Left lobe of liver (tissue), 2 donors: ENCODE measurements at regions not wholly inside any gene's neighbourhood (a gene's known extent, or its start where the extent isn't known, plus 50 kb on each side); places are given as distances from the start of the nearest gene placed in this dataset.
"Not testable (repeated sequence)": the region's sequence is repeated elsewhere in the genome, so short reads cannot be mapped to it uniquely, and the experiment has no call there.

Experiments
- ATAC-seq: fragments of 200-7000 bp; cut with Tn5 transposase; one replicate; pipeline ENCODE4 v1.9.1; 2020; ENCODE audit warnings: mild to moderate bottlenecking, moderate library complexity
- DNase-seq: peaks from one replicate; pipeline ENCODE4 v3.0.0-alpha.2; 2020; ENCODE audit warnings: low spot score
- donor health status: DM: no; HTN: no; CAD: no; lungs with moderate emphysema.
- donor health status: DM: no; HTN: yes; CAD: no.

DNA sequence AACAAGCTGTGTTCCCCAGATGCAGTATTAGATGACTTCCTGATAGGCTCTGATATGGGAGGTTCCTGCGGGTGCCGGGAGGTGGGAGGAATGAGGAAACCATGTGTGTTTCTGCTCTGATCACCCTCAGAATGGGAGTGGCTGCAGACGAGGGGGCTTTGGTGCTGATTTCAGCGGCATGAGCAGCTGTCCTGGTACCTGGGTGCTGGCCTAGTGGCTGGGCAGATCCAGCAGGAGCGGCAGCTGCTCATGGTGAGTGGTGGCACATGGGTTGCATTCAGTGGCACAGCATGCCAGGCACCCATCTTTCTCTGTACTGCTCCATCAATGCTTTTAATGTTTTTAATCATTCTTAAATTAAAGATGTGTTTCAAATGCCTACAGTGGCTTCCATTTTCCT lies 177.2 kb upstream of the NETO1 start:
- DNase-seq (no peak), ATAC-seq (no peak)

- ATAC-seq (no peak), DNase-seq (no peak)
These were observed 175.8 kb upstream of the NETO1 start for GRCh38 chr18:73043611-73044010.

GRCh38 chr18:73043211-73043610 lies 175.4 kb upstream of the NETO1 start:
- DNase-seq (no peak), ATAC-seq (no peak)

DNA sequence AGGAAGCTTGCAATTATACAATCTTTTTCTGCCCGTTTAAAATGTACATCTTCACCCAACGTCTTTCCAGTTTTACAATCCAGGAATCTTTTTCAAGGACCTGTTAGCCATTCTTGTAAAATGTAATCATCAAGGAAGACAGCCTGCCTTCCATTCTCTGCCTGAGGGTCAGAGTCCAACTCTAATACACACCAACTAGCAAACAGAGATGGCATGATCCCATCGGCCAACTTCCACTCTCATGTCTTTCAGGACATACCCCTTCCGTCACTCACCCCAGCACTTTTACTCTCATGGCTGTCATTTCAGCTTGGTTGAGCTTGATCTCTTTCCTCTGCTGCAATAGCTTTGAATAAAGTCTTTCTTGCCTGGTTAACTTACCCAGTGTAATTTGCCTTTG lies 172.5 kb upstream of the NETO1 start:
- DNase-seq (no peak), ATAC-seq (no peak)

- DNase-seq (no peak), ATAC-seq (no peak)
These were observed 170.5 kb upstream of the NETO1 start for GRCh38 chr18:73038336-73038735.

GRCh38 chr18:73023975-73024374 lies 156.2 kb upstream of the NETO1 start:
- DNase-seq (no peak), ATAC-seq (no peak)

DNA sequence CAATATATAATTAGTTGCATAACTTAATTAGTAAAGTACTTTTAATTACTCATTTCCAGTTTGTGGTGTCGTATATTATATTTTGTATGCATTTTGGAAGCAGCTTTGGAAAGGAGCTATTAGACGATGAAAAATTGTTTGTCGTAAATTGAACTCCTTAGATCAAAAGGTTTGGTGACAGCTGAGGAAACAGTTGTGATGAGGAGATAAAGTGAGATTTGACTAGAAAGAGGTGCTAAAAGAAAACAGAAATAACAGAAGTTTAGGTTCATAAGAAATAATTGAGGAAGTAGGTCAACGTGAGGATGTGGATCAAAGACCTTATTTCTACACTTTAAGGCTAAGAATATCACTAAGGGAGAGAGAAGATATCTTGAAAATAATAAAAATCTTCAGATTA lies 141.9 kb upstream of the NETO1 start:
- no peak for ATAC-seq
- no peak for DNase-seq

DNA sequence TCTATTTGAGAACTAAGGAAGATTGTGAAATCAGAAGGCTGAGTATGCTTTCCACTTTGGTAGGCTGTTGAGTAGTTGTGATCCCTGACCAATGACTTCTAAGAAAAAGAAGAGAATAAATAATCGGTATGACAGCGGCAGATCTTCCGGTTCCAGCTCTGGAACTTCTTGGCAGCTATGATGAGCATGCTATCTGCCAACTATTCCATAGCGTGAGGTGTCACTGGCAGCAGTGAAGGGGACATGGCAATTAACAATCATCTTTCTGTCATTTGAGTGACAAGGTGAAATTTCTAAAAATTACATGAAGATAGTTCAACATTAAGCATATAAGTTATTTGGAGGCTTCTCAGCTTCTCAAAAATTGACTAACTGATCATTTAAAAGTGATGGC lies 140.1 kb upstream of the NETO1 start:
- ATAC-seq = no peak

GRCh38 chr18:73007195-73007914 lies 139.6 kb upstream of the NETO1 start:
- no peak for DNase-seq
- no peak for ATAC-seq

More for the DNA sequence above, 140.1 kb upstream of the NETO1 start:
- DNase-seq = no peak

DNA sequence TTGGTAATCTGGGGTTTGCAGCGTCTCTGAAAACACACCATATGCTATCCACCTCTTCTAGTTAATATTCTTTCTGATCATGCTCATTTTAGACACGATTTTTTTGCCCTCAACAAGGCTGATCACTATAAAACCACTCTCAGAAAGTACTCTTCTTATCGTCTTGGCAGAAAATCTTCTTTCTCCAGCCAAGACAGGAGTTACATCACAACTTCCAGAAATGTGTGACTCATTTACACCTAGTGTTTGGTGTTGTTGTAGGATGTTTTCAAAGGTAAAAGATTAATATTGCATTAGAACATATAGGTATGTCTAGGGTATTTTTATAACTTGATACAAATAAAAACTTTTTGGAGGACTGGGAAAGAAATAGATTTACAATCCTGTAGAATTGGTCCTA lies 138.5 kb upstream of the NETO1 start:
- DNase-seq (no peak), ATAC-seq (no peak)

- ATAC-seq (no peak), DNase-seq (no peak)
These were observed 136.5 kb upstream of the NETO1 start for GRCh38 chr18:73004260-73004659.

DNA sequence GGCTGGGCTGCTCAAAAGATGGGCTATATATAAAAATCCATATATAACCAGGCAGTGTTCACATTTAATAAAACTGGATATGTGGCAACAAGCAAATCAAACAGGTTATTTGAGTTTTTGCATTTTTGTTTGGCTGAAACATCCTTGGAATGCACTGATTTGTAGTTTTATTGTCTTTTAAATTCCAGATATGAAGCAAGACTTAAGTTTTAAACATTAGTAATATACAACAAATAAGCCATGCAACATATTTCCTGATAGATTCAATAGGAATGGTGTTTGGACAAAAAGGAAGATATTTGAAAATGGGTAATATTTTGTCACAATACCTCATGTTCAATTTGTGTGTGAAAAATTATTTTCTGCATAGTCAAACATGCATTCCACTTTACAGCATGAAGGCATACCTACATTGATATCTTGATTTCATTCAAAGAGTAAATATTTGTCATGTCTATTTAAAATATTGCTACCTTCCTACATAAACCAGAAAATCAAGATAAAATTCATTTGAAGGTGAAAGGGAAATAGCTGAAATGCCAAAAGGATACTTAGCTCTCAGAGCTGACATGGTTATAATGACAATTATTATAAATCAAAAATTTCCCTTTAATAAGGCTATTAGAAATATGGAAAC lies 132.3 kb upstream of the NETO1 start:
- DNase-seq = no peak
- no peak for ATAC-seq

GRCh38 chr18:72995558-72995957 lies 127.8 kb upstream of the NETO1 start:
- DNase-seq (no peak), ATAC-seq (no peak)

DNA sequence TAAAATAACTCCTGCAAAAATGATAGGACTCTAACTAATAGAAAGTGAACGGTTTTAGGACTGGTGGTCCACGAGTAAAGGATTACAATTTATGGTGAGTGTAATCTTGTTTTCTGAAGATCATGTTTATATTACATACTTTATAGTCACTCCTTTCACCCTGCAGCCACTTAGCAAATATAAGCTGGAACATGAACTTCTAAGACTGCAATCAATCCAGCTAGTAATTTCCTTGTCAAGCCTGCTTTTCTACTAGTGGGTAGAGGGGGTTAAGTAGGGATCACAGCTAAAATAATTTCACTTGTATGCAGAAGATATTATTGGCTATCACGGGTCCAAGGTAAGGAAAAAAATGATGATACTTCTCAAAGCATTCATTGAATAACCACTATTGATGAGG lies 125.5 kb upstream of the NETO1 start:
- no peak for DNase-seq
- no peak for ATAC-seq

DNA sequence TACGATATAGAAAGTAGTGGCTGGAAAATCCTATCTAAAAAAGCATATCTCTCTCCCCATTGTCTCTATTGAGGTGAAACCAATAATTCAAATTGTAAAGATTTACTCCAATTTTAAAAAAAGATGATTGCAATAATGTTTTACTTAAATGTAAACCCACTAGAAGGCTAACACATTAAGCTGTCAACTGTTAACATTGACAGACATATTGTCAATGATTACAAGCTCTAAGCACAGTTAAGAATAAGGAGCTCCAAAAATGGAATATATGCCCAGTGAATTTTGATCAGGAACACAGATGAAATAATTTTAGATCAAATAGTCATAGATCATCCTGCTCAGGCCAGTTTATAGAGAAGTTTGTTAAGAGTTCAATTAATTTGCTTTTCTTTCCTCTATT lies 123.6 kb upstream of the NETO1 start:
- ATAC-seq (no peak), DNase-seq (no peak)

DNA sequence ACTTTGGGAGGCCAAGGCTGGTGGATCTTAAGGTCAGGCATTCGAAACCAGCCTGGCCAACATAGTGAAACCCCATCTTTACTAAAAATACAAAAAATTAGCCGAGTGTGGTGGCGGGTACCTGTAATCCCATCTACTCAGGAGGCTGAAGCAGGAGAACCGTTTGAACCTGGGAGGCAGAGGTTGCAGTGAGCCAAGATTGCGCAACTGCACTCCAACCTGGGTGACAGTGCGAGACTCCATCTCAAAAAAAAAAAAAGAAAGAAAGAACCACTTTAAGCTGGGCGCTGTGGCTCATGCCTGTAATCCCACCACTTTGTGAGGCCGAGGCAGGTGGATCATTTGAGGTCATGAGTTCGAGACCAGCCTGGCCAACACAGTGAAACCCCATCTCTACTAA lies 119.8 kb upstream of the NETO1 start:
- not testable (repeated sequence) for ATAC-seq

GRCh38 chr18:72986103-72986502 lies 118.3 kb upstream of the NETO1 start:
- ATAC-seq = no peak
- no peak for DNase-seq

More for the DNA sequence above, 119.8 kb upstream of the NETO1 start:
- not testable (repeated sequence) for DNase-seq

- DNase-seq = no peak
- ATAC-seq = no peak
These were observed 117.9 kb upstream of the NETO1 start for GRCh38 chr18:72985686-72986085.

- no peak for ATAC-seq
- DNase-seq = no peak
These were observed 116.5 kb upstream of the NETO1 start for GRCh38 chr18:72984290-72984689.

DNA sequence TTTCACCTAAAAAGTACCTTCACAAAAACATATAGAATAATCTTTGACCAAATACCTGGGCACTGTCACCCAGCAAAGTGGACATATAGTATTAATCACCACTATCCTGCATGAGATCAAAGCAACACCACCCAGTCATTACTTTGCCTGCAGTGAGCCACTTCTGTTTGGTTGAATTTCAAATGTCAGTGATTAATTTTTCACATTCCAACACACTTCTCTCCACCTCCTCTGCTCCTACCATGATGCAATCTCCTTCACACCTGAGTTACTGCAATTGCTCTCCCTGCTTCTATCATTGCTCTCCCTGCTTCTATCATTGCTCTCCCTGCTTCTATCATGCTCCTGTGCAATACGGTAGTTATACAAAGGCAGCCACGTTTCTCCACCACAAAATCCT lies 106.1 kb upstream of the NETO1 start:
- ATAC-seq = no peak

GRCh38 chr18:72965616-72966015 lies 97.8 kb upstream of the NETO1 start:
- ATAC-seq = no peak
- DNase-seq = no peak

More for the DNA sequence above, 106.1 kb upstream of the NETO1 start:
- no peak for DNase-seq

DNA sequence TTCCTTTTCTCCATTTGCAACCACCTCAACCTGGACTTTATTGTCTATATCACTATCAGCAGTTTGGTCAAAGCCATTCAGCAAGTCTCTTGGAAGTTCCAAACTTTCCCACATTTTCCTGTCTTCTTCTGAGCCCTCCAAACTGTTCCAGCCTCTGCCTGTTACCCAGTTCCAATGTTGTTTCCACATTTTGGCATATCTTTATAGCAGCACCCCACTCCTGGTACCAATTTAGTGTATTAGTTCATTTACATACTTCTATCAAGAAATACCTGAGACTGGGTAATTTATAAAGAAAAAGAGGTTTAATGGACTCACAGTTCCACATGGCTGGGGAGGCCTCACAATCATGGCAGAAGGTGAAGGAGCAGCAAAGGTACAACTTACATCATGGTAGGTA lies 90.4 kb upstream of the NETO1 start:
- ATAC-seq = not testable (repeated sequence)

DNA sequence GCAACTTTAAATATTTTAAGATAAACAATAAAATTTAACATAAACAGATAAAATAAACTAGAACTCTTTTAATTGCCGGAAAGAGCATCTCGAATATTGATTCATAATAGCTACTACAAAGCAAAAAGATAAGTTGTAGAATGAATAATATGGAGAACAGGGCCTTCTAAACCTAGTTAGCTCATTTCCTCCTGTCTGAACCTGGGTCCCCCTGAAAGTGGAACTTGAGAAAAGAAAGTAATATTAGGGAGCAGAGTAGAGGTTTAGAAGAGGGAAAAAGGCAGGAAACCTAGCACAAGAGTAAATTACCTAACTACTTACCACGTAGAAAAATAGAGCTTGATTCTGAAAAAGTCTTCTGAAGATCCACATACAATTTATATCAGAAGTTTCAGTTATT lies 80.7 kb upstream of the NETO1 start:
- no peak for DNase-seq

More for the DNA sequence above, 90.4 kb upstream of the NETO1 start:
- DNase-seq = not testable (repeated sequence)

More for the DNA sequence above, 80.7 kb upstream of the NETO1 start:
- ATAC-seq = no peak
